VCaP (cell line): ENCODE measurements at regions not wholly inside any gene's neighbourhood (a gene's known extent, or its start where the extent isn't known, plus 50 kb on each side); places are given as distances from the start of the nearest gene placed in this dataset.
"Not testable (repeated sequence)": the region's sequence is repeated elsewhere in the genome, so short reads cannot be mapped to it uniquely, and the experiment has no call there.

ENCODE experiments used
- H3K27ac ChIP-seq: fragments of 450-650 bp; 2 replicates; pipeline ENCODE4 v1.5.1; 2017
- TF ChIP-seq, protein P1 (sequence below): fragments of 450-650 bp; conservative IDR thresholded peaks from 2 replicates; pipeline ENCODE4 v1.5.1; 2017; ENCODE audit warnings: mild to moderate bottlenecking, moderate library complexity

GRCh38 chr18:45342653-45343052 is 272.6 kb upstream of the SLC14A2 start:
- no peak overlapping the region for H3K27ac ChIP-seq
- TF ChIP-seq, protein P1, sequence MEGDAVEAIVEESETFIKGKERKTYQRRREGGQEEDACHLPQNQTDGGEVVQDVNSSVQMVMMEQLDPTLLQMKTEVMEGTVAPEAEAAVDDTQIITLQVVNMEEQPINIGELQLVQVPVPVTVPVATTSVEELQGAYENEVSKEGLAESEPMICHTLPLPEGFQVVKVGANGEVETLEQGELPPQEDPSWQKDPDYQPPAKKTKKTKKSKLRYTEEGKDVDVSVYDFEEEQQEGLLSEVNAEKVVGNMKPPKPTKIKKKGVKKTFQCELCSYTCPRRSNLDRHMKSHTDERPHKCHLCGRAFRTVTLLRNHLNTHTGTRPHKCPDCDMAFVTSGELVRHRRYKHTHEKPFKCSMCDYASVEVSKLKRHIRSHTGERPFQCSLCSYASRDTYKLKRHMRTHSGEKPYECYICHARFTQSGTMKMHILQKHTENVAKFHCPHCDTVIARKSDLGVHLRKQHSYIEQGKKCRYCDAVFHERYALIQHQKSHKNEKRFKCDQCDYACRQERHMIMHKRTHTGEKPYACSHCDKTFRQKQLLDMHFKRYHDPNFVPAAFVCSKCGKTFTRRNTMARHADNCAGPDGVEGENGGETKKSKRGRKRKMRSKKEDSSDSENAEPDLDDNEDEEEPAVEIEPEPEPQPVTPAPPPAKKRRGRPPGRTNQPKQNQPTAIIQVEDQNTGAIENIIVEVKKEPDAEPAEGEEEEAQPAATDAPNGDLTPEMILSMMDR = no peak

GRCh38 chr18:45343365-45343764 is 271.9 kb upstream of the SLC14A2 start:
- no peak overlapping the region for H3K27ac ChIP-seq
- TF ChIP-seq, protein P1 = no peak

DNA sequence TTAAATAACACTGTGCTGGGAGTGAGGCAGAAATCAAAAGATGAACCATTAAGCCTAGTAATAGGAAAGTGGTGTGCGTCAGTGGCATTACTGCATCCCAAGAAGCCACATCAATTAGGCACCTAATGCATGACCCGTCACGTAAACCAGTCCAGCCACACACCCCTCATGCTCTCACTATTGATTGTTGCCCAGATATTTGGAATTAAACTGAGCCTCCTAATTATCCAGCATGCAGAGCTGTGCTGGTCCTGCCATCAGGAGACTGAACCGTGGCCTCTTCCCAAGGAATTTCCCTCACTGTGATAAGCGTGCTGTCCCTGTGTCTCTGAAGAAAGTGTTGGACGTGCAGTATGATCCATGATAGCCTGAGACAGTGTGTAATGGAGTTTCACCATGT is 270.6 kb upstream of the SLC14A2 start:
- H3K27ac ChIP-seq = not testable (repeated sequence)

DNA sequence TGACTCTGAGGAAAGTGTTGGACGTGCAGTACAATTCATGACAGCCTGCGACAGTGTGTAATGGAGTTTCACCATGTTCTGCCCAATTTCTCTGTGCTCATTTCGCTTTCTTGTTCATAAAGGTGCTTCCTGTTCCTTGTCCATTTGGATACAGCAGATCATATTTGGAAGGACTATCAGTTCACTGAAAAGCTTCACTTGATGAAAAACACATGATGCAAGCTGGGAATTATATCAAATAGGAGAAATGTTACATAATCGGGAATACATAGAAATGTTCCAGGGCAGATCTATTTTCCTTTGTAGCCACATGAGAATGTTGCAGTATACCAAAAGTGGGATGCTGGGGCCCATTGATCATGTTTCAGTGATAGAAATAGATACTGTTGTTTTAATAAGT is 266.3 kb upstream of the SLC14A2 start:
- TF ChIP-seq, protein P1 = no peak
- no peak overlapping the region for H3K27ac ChIP-seq

DNA sequence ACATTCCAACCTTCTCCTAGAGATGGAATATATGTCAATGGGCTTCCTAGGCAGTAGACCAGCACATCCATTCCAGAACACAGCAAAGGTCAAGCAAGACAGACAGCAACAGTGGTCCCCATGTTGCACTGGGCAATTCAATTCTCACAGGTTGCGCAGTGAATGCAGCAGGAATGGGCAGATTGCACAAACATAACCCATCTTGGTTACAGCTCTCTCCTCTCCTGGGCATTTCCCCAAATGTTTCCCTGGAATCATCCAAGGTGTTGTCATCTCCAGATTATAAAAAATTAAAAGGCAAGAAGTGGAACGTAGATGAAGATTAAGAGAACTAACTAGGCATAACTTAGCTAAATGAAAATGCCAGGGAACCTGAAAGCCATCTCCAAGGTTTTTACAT is 265.8 kb upstream of the SLC14A2 start:
- no peak overlapping the region for H3K27ac ChIP-seq
- TF ChIP-seq, protein P1 = no peak

DNA sequence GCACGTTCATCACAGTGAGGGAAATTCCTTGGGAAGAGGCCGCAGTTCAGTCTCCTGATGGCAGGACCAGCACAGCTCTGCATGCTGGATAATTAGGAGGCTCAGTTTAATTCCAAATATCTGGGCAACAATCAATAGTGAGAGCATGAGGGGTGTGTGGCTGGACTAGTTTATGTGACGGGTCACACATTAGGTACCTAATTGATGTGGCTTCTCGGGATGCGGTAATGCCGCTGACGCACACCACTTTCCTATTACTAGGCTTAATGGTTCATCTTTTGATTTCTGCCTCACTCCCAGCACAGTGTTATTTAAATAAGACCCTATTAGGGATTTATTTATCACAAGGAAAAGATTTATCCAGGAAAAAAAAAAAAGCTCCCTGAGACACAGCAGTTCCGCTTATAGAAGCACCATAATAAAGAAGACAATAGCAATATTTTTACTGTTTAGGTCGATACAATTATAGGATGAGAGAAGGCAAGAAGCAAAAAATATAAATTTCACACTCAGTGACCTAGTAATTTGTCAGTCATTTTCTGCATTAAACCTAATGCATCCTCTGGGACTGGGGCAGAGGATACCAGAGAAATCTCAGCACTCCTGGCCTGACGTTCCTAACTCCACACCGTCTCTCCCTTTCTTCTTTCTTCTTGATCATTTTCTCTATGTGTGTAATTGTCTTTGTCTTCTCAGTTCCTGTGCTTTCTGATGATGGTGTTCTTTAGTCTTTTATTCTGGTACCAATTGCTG is 264.7 kb upstream of the SLC14A2 start:
- TF ChIP-seq, protein P1 = no peak
- no peak overlapping the region for H3K27ac ChIP-seq

DNA sequence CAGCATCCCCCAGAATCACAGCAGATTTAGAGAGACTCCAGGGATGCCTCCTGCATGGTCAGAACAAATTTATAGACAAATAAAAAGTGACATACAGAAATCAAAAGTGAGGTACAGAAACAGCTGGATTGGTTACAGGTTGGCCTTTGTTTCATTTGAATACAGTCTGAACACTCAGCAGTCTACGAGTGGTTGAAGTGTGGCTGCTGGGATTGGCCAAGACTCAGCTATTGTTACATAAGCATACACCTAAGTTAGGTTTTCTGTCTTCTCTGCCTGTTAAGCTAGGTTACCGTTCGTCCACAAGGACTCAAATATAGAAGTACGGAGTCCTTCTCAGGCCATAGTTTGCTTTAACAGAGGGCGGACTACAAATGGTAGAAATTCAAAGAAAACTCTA is 262.4 kb upstream of the SLC14A2 start:
- TF ChIP-seq, protein P1 = no peak
- no peak overlapping the region for H3K27ac ChIP-seq

DNA sequence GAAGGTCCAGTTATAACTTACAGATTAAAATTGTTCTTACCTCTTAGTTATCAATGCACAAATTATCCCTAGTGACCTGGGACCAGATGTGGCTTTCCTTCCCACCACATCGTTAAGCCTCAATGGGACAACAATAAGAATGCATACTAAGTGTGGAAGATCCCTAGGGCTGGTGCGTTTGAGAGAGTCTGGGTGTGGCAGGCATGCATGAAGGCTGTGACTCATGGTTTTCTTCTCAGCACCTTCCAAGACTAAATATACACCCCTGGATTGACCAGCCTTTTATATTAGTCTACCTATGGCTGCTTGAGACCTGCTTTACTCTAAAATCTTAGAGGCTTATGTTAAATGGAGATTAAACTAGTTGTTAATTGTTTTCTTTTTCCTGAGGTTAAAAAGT is 261.7 kb upstream of the SLC14A2 start:
- no peak overlapping the region for H3K27ac ChIP-seq
- TF ChIP-seq, protein P1 = no peak
